GM19397 (cell line): ENCODE measurements at regions not wholly inside any gene's neighbourhood (a gene's known extent, or its start where the extent isn't known, plus 50 kb on each side); places are given as distances from the start of the nearest gene placed in this dataset.

Experiments
- ATAC-seq: cut with Tn5 transposase; IDR thresholded peaks from one replicate; pipeline ENCODE4 v1.9.1; 2021; ENCODE audit warnings: mild to moderate bottlenecking, moderate library complexity; ENCODE audit not compliant: unreplicated experiment

DNA sequence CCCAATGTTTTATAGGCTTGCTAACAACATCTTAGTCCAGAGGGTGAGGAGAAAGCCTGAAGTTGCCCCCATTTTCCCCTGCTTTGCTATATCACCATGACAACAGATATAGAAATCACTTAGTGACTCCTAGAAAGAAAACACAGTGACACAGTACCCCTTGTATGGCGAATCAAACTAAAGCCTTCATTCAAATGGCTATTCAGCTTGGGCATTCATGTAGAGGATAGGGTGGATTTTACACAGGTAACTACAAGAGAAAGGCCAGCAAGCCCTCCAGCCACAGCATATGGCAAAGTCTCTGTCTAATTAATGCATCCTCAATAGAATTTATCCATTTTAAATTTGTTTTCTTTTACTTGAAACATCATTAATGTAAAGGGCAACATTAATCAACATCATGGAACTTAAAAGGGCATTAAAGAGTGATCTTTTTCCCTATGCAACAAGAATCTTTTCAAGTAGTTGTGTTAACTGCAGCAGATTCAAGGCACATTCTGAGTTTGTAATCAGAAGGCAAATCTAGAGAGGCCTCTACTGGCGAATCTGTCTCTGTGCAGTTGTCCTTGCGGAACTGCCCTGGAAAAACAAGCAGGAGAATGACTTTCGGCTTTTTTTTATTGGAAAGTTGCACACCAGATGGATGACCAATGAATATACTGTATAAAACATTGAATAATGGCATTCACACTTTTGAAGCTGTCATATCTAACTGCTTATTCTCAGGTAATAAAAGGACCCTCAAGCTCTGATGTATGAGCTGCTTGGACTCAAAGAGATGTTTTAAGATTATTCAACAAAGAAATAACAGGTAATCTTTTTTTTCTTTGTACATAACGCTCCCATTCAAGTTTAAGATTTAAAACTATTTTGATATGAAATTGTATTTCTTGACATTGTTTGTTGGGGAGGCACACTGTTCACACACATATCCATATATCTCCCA is 621.7 kb upstream of the AGTR1 start:
- ATAC-seq, result no peak

DNA sequence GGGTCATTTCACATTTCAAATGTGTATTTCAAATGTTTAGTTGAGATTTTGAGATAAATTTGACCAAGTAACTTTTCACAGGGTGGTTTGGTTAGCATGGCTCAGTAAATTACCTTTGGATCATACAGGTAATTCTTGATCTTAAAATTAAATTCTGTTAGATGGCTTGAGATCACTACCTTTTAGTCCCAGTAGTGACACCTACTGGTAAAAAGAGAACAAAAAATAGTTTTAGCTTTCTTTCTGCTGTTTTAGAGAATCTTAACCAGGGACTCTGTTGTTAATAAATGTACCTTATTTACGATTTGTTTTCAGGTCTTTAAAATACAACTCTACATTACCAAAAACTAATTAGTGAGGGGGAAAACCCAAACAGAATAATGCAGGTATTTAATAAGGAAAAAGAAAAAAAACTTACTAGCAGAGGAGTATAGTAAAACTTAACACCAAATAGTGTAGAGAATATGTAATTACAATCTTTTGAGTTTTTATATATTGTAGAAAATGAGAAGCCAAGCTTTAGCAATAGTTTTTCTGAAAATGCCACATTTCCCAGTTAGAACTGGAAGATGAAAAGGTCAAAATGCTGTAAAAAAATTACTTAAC is 620.3 kb upstream of the AGTR1 start:
- no peak for ATAC-seq

DNA sequence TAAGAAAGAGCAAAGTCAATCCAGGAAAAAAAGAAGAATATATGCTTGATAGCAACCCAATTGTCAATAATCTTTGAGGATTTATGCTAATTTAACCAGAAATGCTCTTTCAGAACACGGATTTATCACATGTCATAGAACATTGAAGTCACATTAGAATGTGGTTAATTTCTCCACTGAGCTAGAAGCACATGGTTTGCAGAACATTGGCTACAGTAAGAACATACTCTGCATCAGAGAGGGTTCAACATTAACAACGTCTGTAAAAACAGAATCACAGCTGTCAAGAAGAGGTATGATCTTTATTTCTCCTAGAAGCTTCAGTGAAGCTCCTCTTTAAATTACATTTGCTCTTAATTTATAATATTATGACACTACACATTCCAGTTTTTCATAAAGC is 619.7 kb upstream of the AGTR1 start:
- no peak for ATAC-seq

DNA sequence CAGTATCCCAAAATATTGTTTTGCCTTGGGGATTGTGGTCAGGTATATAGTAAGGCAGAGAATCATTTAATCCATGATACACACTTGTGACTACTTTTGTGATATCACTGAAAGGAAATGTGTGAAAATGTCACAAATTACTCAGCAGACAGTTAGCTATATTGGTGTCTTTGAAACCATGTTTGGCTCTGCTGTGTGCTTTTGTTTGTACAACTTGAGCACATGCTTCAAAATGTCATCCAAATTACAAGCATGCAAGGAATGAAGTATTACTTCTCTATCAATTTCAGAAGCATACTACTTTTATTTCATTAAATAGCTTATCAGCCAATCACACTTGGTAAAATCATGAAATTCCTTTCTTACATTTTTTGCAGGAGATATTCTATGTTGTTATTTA is 619.0 kb upstream of the AGTR1 start:
- no peak for ATAC-seq

DNA sequence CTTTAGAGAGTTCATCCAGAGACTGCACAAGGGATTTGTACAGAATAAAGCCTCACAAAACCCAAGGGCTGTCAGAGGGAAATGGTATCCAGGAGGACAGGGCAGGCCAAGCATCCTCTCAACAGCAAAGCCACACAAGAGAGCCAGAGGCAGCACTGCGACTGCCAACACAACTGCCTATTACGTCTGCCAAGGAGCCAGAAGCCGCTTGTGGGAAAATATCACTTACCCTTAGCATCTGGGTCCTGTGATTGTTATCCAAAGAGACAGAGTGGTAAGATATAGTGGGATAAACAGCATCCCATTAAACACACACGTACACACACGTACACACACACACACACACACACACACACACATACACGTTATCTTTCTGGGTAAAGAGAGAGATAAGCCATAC is 618.3 kb upstream of the AGTR1 start:
- no peak for ATAC-seq

DNA sequence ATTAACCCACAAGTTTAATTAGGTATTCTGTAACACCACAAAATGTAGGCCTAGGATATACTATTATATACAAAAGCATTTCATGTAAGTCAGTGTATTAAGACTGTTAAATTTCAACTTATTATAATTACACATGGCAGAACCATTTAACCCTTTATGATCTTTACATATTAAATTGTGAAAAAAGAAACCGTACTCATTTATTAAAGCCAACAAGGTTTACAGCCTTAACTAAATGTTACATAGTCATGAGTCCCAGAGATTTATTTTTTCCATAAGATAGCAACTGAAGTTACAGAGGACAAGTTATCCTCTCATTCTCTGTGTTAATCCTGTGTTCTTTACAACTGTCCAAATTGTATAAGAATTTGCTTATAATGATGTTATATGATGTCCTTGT is 615.8 kb upstream of the AGTR1 start:
- no peak for ATAC-seq

DNA sequence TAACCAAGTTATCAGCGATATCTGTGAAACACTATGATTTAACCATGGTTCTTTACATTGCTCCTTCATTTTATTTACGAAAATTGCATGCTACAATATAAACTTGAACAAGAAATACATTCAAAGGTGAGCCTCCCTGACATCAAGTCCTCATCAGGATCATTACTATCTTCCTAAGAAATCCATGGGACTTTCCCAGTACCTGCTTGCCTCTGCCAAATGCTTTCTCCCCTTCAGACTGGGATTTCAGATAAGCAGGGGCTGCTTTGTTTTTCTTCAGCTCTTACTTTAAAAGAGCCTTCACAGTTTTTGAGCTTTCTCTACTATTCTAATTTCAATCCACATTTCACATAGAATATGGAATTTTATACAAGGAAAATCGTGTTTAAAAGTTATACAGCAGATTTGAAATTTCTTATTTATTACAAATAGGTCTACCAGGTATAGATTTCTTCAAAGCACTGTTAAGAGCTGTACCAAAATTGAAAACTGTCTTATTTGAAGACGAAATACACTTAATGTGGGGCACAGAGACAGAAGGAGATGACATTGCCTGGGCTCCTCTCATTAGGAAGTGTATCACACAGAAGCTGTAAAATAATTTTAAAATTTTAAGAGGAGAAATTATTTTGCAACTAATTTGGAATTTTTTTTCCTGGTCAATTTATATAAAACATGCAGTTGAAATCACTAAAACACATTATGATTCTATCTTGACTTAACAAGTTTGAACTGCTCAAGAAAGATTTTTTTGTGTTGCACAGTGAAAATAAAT is 615.0 kb upstream of the AGTR1 start:
- no peak for ATAC-seq

DNA sequence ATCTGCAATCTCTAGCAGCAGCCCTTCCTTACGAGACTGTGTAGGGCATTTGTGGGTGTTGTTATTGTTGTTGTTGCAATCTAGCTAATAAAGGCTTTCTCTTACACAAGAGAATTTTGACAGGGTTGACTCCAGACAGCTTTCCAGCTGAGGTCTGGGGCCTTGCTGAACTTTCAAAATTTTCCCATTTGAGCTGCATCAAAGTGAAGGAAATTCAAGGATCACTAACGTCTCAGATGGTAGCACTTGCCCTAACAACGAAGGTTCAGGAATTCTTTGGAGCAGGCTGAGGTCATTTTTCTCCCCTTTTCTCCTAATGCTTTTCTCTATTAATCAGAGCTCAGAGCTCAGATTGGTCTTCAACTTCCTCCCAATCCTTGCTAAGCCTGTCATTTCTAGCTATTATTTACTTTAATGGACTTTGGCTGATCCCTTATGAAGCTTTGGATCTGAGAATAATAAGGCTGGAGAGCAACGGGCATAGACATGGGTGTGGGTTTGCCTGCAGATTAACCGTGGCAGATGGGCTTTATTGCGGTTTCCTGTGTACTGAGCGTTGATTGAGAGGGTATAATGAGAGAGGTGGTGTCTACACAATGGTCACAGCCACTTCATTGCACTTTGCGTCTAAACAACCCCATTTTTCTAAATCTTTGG is 614.0 kb upstream of the AGTR1 start:
- no peak for ATAC-seq

DNA sequence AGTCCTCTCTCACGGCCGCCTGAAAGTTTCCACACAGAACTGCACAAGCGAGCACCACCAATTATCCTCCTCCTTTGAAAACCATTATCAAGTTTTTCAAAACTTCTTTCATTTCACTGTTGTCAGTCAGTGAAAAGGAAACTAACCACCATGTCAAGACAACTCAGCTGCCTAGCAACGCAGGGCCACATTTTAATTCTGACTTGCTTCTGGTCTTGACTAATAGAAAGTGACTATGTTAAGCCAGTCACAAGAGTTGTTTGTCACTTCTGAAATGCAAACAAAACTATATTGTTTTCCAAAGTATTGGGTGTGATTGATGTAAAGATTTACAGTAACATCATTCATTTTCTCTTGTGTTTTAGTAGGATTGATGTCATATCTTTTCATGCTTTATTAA is 612.8 kb upstream of the AGTR1 start:
- peak; percentile 93 for ATAC-seq

DNA sequence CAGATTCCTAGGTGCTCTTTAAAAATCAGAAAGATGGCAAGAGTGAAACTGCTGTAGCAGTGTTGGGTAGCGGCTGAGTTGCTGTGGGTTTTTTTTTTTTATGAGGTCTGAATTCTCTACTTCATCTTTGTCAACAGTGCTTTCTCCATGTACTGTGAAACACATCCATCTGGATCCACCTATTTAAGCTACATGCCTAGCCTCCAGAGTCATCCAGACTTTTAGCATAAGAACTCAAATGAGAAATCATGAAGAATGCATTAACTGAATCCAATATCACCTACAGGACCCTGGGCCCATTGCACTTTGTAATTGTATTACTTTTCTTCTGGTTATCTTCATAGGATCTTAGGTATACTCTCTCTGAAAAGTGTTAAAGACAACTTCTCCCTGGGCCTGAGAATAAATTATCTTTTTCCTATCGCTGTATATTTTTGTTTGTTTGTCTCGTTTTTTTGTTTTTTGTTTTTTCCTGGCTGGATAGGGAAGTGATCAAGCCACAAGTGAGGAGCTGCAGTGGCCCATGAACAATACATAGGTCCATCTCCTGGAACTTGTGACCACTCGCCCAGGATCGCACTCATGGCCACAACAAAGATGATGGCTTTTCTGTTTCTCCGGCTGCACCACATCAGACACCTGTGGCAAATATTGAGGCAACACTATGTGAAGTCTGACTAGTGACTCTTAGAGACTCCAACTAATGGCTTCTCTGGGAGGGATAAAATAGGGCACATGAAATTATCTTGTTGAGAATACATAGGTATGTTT is 609.9 kb upstream of the AGTR1 start:
- ATAC-seq, result no peak

DNA sequence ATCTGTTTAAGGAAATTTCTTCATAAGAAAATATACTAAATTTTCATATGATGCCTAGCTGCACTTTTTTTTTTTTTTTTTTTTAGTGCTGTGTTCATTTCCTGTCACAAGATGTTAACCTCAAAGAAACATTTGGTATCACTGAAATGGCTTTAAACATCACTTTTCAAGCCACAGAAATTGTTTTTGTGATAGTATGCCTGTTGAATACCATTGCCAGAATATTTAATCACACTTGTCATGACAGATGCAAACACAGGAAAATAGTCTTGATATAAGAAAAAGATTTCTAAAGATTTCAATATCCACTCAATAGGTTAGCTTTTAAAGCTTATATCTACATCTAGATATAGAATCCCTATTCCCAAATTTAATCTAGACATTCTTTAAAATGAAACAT is 608.5 kb upstream of the AGTR1 start:
- no peak for ATAC-seq

DNA sequence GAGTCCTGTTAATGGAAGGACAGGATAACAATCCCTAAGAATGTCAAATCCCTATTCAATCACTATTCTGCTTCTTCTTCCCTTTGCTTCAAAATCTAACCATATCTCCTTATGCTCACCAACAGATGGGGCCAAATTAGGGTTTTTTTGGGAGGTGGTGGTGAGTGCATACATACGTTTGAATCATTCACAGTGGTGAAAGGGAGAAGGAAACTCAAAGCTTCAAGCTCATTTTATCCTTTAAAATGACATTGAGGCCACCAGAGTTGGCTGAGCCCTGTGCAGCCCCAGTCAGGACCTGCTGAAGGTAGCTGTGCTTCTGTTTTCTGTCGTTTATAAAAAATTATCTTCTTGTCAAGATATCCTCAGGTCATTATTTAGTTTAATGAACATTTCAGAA is 607.5 kb upstream of the AGTR1 start:
- no peak for ATAC-seq

DNA sequence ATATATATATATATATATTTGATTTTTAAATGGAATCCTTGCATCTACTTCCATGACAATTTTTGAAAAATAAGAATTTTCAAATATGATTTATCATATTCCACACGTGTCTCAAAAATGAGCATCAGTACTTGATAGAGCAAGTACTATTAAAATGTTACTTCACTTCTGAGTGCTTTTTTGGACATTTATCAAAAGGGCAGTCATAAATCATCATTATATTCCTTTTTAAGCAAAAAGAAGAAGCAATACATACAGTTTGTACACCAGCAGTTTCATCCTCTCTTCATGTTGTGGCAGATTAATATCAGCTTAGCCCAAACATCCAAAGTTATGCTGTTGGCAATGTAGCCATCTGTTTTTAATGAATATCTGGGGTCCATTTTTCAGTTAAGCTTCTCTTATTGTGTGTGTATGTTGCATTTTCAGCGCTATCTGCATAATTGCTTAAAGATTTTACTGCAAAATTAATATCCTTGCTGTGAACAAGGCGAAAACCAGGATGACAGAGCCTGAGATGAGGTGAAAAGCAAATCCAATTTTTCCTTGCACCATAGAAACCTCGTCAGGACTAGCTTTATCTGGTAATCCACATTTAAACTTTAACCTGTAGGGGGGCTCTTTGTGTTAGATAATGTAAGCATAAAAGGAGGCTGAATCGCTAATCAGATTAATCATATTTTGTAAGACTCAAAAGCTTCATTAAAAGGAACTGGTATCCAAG is 604.9 kb upstream of the AGTR1 start:
- no peak for ATAC-seq

DNA sequence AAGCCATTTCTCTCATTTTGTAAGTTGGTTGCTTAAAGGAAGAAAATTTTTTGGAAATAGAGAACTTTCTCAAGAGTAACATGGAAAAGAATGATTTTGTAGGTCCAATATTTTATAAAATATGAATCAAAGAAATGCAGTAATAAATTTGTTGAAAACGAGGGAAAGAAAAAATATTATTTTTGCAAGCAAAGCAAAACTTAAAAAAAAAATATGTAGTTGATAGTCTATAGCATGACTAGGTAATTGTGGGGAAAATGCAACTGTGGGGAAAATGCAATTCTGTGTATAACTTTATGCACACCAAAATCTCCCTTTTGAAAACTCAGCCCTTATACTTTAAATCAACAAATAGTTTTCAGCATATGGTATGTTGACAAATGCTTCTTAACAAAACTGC is 604.0 kb upstream of the AGTR1 start:
- ATAC-seq, result no peak

DNA sequence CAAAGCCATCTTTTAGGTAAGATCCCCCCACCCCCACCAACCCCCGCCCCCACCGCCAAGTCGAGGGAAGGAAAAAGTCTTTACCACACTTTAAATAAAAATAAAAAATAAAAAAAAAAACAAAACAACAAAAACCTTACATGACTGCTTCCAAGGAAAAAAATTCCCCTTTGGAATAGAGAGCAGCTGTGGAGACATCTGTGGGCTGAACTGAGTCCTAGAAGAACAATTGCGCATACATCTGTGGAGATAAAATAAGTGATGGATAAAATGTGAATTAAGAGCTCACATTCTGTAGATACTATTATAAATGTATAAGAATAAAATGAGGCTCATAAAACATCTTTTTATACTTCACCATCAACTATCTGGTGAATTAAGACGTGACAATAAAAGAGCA is 601.7 kb upstream of the AGTR1 start:
- ATAC-seq, result no peak

DNA sequence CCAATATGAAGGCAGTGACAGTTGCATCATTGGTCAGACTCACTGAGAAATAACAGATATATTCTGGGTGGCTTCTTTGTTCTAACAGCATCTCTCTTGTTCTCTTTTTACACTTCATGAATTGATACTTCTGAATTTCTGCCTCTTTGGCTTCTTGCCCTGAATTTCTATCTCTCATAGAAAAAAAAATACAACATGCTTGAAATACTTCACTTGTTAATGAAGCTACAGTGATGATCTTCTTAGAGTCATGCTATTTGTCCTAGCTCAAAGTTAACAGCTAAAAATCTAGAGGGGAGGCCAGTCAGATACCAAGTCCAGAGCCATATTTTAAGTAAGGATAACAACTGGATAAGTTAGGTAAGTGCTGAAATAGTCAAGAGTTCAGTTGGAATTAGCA is 597.2 kb upstream of the AGTR1 start:
- no peak for ATAC-seq

DNA sequence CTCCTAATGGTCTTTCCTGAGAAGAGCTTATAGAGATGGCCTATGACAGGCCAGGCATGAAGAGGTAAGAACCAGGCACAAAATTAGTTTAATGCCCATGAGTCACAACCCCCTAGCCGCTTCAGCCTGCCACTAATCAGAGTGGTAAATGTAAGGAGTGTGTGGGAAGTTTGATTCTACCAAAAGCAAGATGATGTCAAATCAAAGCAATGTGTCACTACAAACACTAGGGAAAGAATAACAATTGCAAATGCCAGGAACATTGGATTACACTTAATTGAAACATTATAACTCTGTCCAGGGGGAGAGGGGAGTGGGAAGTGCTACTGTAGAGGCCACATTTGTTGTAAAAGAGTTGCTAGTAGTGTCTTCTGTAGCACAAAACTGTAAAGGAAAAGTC is 596.6 kb upstream of the AGTR1 start:
- no peak for ATAC-seq

DNA sequence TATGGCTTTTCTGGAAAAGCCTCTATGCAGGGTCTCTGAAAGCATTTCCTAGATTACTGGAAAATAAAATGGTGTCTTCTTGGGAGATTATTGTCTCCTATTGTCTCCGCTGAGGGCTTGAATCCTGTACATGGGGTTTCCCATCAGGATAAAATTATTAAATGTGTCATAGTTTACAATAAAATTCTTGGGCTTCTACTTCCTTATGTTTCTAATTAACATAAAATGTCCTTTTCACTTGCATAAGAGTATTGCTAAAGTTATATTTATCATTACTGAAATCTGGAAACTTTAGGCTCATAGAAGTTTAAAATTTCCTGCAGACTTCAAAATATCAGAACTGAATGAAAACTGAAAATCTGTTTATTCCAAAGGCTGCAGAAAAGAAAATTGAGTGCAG is 595.5 kb upstream of the AGTR1 start:
- ATAC-seq, result no peak

DNA sequence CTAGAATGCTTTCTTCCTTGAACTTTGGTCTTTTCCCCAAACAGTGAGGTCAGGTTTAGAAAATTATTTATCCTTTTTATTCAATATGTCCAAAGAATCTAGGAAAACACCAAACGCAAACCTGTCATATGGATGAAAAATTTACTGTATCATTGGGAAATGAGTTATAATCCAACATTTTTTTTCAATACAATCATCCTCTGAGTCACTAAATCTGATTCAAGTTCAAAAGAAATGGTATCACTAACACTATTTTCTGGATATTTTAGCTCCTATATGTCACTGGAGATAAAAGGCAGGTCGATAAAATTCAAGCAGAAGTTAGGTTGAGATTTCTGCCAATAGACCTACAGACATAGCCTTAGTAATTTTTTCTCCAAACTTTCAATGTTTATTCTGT is 591.6 kb upstream of the AGTR1 start:
- no peak for ATAC-seq

DNA sequence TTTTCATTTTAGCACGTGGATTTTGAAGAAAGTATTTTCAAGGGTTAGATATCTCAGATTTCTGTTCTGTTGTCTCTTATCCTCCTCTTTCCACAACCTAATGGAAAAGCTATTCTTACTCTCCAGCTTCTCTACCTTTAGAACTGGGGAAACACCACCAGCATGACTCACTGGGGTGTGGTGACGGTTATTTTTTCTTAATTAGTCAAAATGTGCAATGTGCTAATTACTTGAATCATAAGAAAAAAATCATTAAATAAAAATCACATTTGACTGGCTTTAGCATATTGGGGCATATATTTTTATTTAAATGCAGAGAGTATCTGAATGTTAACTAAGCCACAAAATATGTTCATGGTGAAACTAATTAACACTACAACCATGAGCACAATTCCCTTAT is 570.7 kb upstream of the AGTR1 start:
- ATAC-seq, result no peak
